Lung (tissue), 11 donors: ENCODE measurements at regions not wholly inside any gene's neighbourhood (a gene's known extent, or its start where the extent isn't known, plus 50 kb on each side); places are given as distances from the start of the nearest gene placed in this dataset.

Experiments
- ATAC-seq: fragments of 200-7000 bp; cut with Tn5 transposase; one replicate; pipeline ENCODE4 v1.9.1; 2020; ENCODE audit warnings: moderate number of reproducible peaks; ENCODE audit not compliant: insufficient read depth, low FRiP score
- DNase-seq, 3 donors: peaks; one replicate each; pipeline ENCODE4 v3.0.0-alpha.2; 2013 to 2017
- H3K27ac ChIP-seq, 2 donors: one replicate each; pipeline ENCODE4 v1.5.1; 2013; ENCODE audit warnings: mild to moderate bottlenecking in 2 of 2, moderate library complexity in 2 of 2, control low read depth in 1 of 2, inconsistent platforms in 1 of 2, low read depth in 1 of 2, low read length in 1 of 2
- H3K27me3 ChIP-seq, 3 donors: one replicate each; pipeline ENCODE4 v1.5.1; 2013; ENCODE audit warnings: low read length in 2 of 3; ENCODE audit not compliant: control insufficient read depth in 3 of 3, insufficient read depth in 3 of 3
- H3K36me3 ChIP-seq, 4 donors: one replicate each; pipeline ENCODE4 v1.5.1; 2013; ENCODE audit warnings: low read length in 4 of 4, mild to moderate bottlenecking in 1 of 4, moderate library complexity in 1 of 4; ENCODE audit not compliant: control insufficient read depth in 4 of 4, insufficient read depth in 4 of 4
- H3K4me1 ChIP-seq, 5 donors: one replicate each; pipeline ENCODE4 v1.5.1; 2013; ENCODE audit warnings: low read length in 5 of 5, mild to moderate bottlenecking in 2 of 5, moderate library complexity in 1 of 5; ENCODE audit not compliant: control insufficient read depth in 5 of 5, insufficient read depth in 5 of 5
- H3K4me3 ChIP-seq: one replicate; pipeline ENCODE4 v1.5.1; 2013; ENCODE audit warnings: mild to moderate bottlenecking, control low read depth, moderate library complexity
- H3K9ac ChIP-seq, 2 donors: one replicate each; pipeline ENCODE4 v1.5.1; 2013; ENCODE audit warnings: low read length in 2 of 2, control low read depth in 1 of 2; ENCODE audit not compliant: insufficient read depth in 1 of 2
- H3K9me3 ChIP-seq, 4 donors: one replicate each; pipeline ENCODE4 v1.5.1; 2013; ENCODE audit warnings: low read length in 3 of 4, mild to moderate bottlenecking in 1 of 4, moderate library complexity in 1 of 4; ENCODE audit not compliant: control insufficient read depth in 4 of 4, insufficient read depth in 3 of 4
- CTCF ChIP-seq: IDR thresholded peaks from 2 replicates; pipeline ENCODE4 v1.5.1; 2012; ENCODE audit warnings: mild to moderate bottlenecking; ENCODE audit errors: control extremely low read depth, extremely low read depth
- WGBS, 2 donors: extraction: QIAGEN DNeasy Blood & Tissue Kit; methylation state at CpG; one replicate each; pipeline ENCODE4 v1.1.7; 2013; 5-methylcytosine and 5-hydroxymethylcytosine counted together
- donor health status: control.
- donor health status: control.
- donor health status: Bipolar disorder and iron deficiency.
- donor health status: healthy.
- donor health status: DM: yes; HTN: yes; CAD: no.

GRCh38 chr17:77280304-77281121 is 139.7 kb downstream of the SEC14L1 start:
- Histone ChIP-seq H3K4me1 (peaks cover 0 to 18% (median 5%) of the 10 kb centered on the region in 5 donors), H3K4me3 (peak overlapping the region; percentile 30), H3K9me3 (peaks cover 0 to 1% (median 0%) of the 10 kb centered on the region in 4 donors), H3K9ac (no peak overlapping the region), H3K36me3 (no peaks in the 10 kb centered on the region), H3K27ac (peak overlapping the region in 1 of 2 donors; percentile 37), H3K27me3 (peaks cover 0 to 18% (median 18%) of the 10 kb centered on the region in 3 donors)
- DNase-seq (no peak), ATAC-seq (no peak)
- TF ChIP-seq CTCF = no peak
- 16% methylated on average over 49 to 63 of the region's 63 CpGs for WGBS, 2 donors

- DNase-seq (peak in 2 of 3 donors; percentile 57 to 60), ATAC-seq (peak; percentile 77)
- Histone ChIP-seq H3K9ac (no peak overlapping the region), H3K27me3 (peaks cover 0 to 18% (median 18%) of the 10 kb centered on the region in 3 donors), H3K36me3 (no peaks in the 10 kb centered on the region), H3K27ac (peak overlapping the region in 1 of 2 donors; percentile 54), H3K4me3 (peak overlapping the region; percentile 32), H3K4me1 (peaks cover 0 to 26% (median 8%) of the 10 kb centered on the region in 5 donors), H3K9me3 (peaks cover 0 to 1% (median 0%) of the 10 kb centered on the region in 4 donors)
- TF ChIP-seq CTCF = peak; percentile 2
- 1 to 3% methylated on average over 55 to 86 of the region's 86 CpGs for WGBS, 2 donors
Observed at GRCh38 chr17:77281122-77281903, 140.5 kb downstream of the SEC14L1 start.

GRCh38 chr17:77281904-77282367 is 141.2 kb downstream of the SEC14L1 start:
- ATAC-seq (no peak), DNase-seq (no peak)
- Histone ChIP-seq H3K27ac (peak overlapping the region in 1 of 2 donors; percentile 54), H3K4me3 (peak overlapping the region; percentile 32), H3K9ac (no peak overlapping the region), H3K9me3 (peaks cover 0 to 1% (median 0%) of the 10 kb centered on the region in 4 donors), H3K27me3 (peaks cover 0 to 18% (median 18%) of the 10 kb centered on the region in 3 donors), H3K4me1 (peaks cover 0 to 32% (median 13%) of the 10 kb centered on the region in 5 donors), H3K36me3 (no peaks in the 10 kb centered on the region)
- WGBS, 2 donors = 45 to 46% methylated on average over 20 of the region's 20 CpGs
- no peak for TF ChIP-seq CTCF
